Astrocyte (in vitro differentiated cells and primary cell): ENCODE measurements at regions not wholly inside any gene's neighbourhood (a gene's known extent, or its start where the extent isn't known, plus 50 kb on each side); places are given as distances from the start of the nearest gene placed in this dataset.

Experiments
- CTCF ChIP-seq: IDR thresholded peaks from 2 replicates; pipeline ENCODE4 v1.5.1; 2011; ENCODE audit warnings: low read depth, mild to moderate bottlenecking, inconsistent platforms, low read length, moderate library complexity; ENCODE audit not compliant: insufficient read depth
- EZH2 ChIP-seq: IDR thresholded peaks from 2 replicates; pipeline ENCODE4 v1.6.1; 2012; ENCODE audit warnings: mild to moderate bottlenecking, low read length, inconsistent platforms; ENCODE audit not compliant: insufficient read depth

- TF ChIP-seq CTCF, result no peak
- TF ChIP-seq EZH2, result no peak
Observed at GRCh38 chr16:55385359-55385758, 61.4 kb downstream of the IRX6 start.
